ENCODE measurements at regions not wholly inside any gene's neighbourhood (a gene's known extent, or its start where the extent isn't known, plus 50 kb on each side); places are given as distances from the start of the nearest gene placed in this dataset.

GRCh38 chr10:121302541-121303180 is 295.6 kb downstream of the FGFR2 start:
- no peak for TF ChIP-seq CTCF (IDR thresholded peaks at IDR 0.05; ENCODE audit: insufficient read depth in 1 of 2, low read depth in 1 of 2, low read length in 1 of 2, severe bottlenecking in 1 of 2, unreplicated experiment in 1 of 2)
- ChIA-PET POLR2A (no interaction called here), CTCF (no interaction called here)
- Histone ChIP-seq H3K4me1 (peaks cover 10% of the 10 kb centered on the region), H3K27me3 (replicated peaks; ENCODE audit: control insufficient read depth, insufficient read depth, low read length) (no peaks in the 10 kb centered on the region), H3K9me3 (no peaks in the 10 kb centered on the region), H3K36me3 (ENCODE audit: control insufficient read depth, insufficient read depth, low read length) (no peaks in the 10 kb centered on the region; the same call in 1 of the 2 replicates), H3K4me3 (ENCODE audit: low read depth, low read length) (no peak overlapping the region)
- Mint-ChIP-seq H3K27ac (ENCODE audit: unreplicated experiment) (no peak overlapping the region), H3K4me1 (ENCODE audit: low read depth, unreplicated experiment) (peaks cover 12% of the 10 kb centered on the region), H3K9me3 (ENCODE audit: unreplicated experiment) (peaks cover 19% of the 10 kb centered on the region), H3K36me3 (ENCODE audit: insufficient read depth, unreplicated experiment) (no peaks in the 10 kb centered on the region), H3K4me3 (ENCODE audit: unreplicated experiment) (no peak overlapping the region), H3K27me3 (ENCODE audit: insufficient read depth, unreplicated experiment) (no peaks in the 10 kb centered on the region)
- no TSS peak for BruUV-seq (replicated peaks)
- intact Hi-C loops (cut with micrococcal nuclease; ENCODE audit: unreplicated experiment): loop anchor here (10.0 kb wide), 1 partner anchor 118 kb away; no protein-coding TSS in a partner anchor
- peak in 1 of 2 experiments; percentile 26 for DNase-seq

GRCh38 chr10:121303287-121303890 is 294.9 kb downstream of the FGFR2 start:
- ChIA-PET CTCF (no interaction called here), POLR2A (no interaction called here)
- intact Hi-C loops (cut with micrococcal nuclease; ENCODE audit: unreplicated experiment): loop anchor here (10.0 kb wide), 1 partner anchor 119 kb away; no protein-coding TSS in a partner anchor
- Histone ChIP-seq H3K9me3 (peaks cover 4% of the 10 kb centered on the region; the same call in 1 of the 2 replicates), H3K27me3 (replicated peaks; ENCODE audit: control insufficient read depth, insufficient read depth, low read length) (no peaks in the 10 kb centered on the region), H3K36me3 (ENCODE audit: control insufficient read depth, insufficient read depth, low read length) (no peaks in the 10 kb centered on the region; the same call in 1 of the 2 replicates), H3K4me1 (peaks cover 17% of the 10 kb centered on the region), H3K4me3 (ENCODE audit: low read depth, low read length) (no peak overlapping the region)
- Mint-ChIP-seq H3K4me3 (ENCODE audit: unreplicated experiment) (no peak overlapping the region), H3K27ac (ENCODE audit: unreplicated experiment) (no peak overlapping the region), H3K4me1 (ENCODE audit: low read depth, unreplicated experiment) (peaks cover 18% of the 10 kb centered on the region), H3K27me3 (ENCODE audit: insufficient read depth, unreplicated experiment) (no peaks in the 10 kb centered on the region), H3K9me3 (ENCODE audit: unreplicated experiment) (peaks cover 26% of the 10 kb centered on the region), H3K36me3 (ENCODE audit: insufficient read depth, unreplicated experiment) (no peaks in the 10 kb centered on the region)
- no peak for DNase-seq
- no peak for TF ChIP-seq CTCF (IDR thresholded peaks at IDR 0.05; ENCODE audit: insufficient read depth in 1 of 2, low read depth in 1 of 2, low read length in 1 of 2, severe bottlenecking in 1 of 2, unreplicated experiment in 1 of 2)
- BruUV-seq (replicated peaks): no TSS peak

- ChIA-PET POLR2A (no interaction called here), CTCF (no interaction called here)
- no peak for DNase-seq
- no peaks in the 10 kb centered on the region for H3K27me3 ChIP-seq (replicated peaks; ENCODE audit: control insufficient read depth, insufficient read depth, low read length)
- no peak overlapping the region for H3K27ac Mint-ChIP-seq (ENCODE audit: unreplicated experiment)
- peaks cover 30% of the 10 kb centered on the region for H3K9me3 Mint-ChIP-seq (ENCODE audit: unreplicated experiment)
- no TSS peak for BruUV-seq (replicated peaks)
- no peaks in the 10 kb centered on the region for H3K27me3 Mint-ChIP-seq (ENCODE audit: insufficient read depth, unreplicated experiment)
- no peaks in the 10 kb centered on the region; the same call in 1 of the 2 replicates for H3K36me3 ChIP-seq (ENCODE audit: control insufficient read depth, insufficient read depth, low read length)
- H3K4me1 ChIP-seq: peaks cover 22% of the 10 kb centered on the region
- peaks cover 22% of the 10 kb centered on the region for H3K4me1 Mint-ChIP-seq (ENCODE audit: low read depth, unreplicated experiment)
- intact Hi-C loops (cut with micrococcal nuclease; ENCODE audit: unreplicated experiment): loop anchor here (10.0 kb wide), 1 partner anchor 120 kb away; no protein-coding TSS in a partner anchor
- H3K9me3 ChIP-seq: peaks cover 4% of the 10 kb centered on the region; the same call in 1 of the 2 replicates
- H3K36me3 Mint-ChIP-seq (ENCODE audit: insufficient read depth, unreplicated experiment): no peaks in the 10 kb centered on the region
- no peak for TF ChIP-seq CTCF (IDR thresholded peaks at IDR 0.05; ENCODE audit: insufficient read depth in 1 of 2, low read depth in 1 of 2, low read length in 1 of 2, severe bottlenecking in 1 of 2, unreplicated experiment in 1 of 2)
- no peak overlapping the region for H3K4me3 Mint-ChIP-seq (ENCODE audit: unreplicated experiment)
- H3K4me3 ChIP-seq (ENCODE audit: low read depth, low read length): no peak overlapping the region
These were observed 293.2 kb downstream of the FGFR2 start for GRCh38 chr10:121305066-121305465.
